HuH-7 (cell line): ENCODE measurements at regions not wholly inside any gene's neighbourhood (a gene's known extent, or its start where the extent isn't known, plus 50 kb on each side); places are given as distances from the start of the nearest gene placed in this dataset.

Experiments used
- DNase-seq: peaks from one replicate; pipeline ENCODE4 v3.0.0; 2011; ENCODE audit warnings: low spot score

DNA sequence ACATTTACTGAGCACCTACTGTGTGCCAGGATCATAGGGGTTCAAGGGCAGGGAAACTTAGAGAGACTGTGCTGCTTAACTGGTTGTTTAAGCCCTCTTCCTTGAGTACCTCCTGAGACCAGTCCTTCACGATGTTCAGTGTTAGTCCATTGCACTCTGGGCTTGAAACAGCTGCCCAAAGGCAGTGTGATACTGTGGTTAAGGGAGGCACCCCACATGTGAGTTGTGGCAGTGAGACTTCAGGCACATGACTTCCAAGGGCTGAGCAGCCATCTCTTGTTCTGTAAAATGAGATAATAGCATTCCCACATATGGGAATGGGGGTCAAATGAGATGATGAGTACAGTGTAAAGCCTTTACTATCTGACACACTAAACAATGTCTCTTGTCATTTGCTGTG is 75.1 kb downstream of the LINGO1 start:
- DNase-seq: no peak

DNA sequence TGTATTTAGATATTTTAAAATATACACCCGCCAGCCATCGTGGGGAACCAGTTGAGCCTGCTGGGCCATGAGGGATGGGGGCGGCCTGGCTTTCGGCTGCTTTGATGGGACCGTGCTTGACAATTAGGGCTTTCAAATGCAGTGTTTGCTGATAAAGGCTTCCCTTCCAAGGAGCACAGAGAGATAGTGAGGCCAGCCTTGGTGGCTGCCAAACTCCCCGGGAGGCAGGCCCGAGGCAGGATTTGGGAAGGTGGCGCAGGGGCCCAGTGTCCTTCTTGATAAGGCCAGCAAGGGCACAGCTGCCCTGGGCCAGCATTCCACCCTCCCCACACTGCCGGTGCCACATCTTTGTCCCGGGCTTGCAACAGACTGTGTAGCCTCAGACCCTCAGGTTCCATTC is 75.6 kb downstream of the LINGO1 start:
- no peak for DNase-seq

- DNase-seq: no peak
Measured at GRCh38 chr15:77556622-77557021, 76.1 kb downstream of the LINGO1 start.

DNA sequence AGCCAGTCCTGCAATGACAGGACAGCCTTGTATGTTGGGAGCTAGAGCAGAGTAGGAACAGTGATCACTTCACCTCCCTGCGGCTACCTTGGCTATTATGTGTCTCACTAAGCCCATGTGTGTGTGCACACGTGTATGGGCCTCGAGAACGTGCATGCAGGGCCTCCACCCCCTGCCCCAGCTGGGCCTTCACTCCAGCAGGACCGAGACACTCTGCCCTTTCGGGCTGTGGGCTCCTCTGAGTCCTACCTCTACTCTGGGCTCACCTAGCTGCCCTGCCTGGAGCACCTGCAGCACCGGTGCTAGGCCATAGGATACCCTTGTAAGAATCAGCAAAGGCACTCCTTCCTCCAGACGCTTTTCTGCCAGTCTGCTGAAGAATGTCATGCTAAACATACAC is 77.5 kb downstream of the LINGO1 start:
- DNase-seq: no peak

GRCh38 chr15:77554306-77555080 is 78.2 kb downstream of the LINGO1 start:
- no peak for DNase-seq

GRCh38 chr15:77553695-77554094 is 79.0 kb downstream of the LINGO1 start:
- no peak for DNase-seq

DNA sequence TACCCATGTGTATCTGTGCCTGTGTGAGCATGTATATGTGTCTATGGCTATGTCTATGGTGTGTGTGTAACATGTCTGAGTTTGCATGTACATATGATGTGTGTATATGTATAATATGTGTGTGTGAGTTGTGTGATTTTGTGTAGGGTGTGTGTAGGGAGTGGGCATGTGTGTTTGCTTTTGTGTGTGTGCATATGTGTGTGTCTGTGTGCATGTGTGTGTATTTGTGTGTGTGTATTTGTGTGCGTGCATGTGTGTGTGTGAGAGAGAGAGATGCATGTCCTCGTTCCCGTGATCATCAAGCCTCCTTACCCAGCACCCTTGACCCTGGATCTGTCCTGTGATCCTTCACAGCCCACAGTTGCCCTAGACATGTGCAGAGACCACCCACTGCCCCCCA is 79.5 kb downstream of the LINGO1 start:
- DNase-seq: no peak

GRCh38 chr15:77552066-77552465 is 80.6 kb downstream of the LINGO1 start:
- no peak for DNase-seq

DNA sequence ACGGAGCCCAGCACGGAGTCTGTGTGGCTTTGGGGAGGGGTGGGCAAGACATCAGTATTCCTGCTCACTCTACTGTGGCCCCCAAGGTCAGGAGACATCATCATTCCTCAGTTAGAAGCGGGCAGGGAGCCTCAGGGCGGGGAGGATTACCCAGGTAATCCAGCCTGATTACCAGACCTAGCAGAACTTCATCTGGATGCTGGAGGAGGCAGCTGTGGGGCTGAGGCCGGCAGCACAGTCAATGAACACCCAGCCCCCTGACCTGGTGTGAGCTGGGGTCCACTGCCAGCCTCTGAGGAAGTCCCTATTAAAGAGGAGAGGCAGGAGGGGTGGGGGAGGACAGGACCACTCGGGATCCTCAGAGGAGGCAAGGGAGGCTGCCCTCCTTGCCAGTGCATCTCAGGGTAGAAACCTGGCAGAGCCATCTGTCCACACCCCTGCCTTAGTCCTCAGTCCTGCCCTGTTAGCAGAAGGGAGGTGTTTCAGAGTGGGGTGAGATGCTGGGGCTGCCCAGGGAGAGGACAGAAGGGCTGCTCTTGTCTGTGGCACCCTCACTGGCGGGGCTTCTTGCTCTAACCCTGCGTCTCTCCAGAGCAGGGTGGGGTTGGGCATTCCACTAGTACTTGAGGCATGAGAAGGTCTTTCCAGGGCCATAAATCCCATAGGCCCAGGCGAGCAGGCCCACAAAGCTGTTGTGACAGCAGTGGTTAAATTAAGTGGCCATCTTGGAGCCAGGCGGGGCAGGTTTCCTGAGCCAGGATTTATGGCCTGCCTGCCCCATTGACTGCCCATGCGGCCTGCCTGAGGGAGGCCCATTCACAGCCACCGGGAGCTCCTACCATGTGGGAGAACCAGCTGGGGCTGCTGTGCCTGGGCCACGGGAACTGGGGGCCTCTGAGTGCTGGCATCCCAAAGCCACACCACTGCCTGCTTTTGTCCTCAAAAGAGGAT is 82.1 kb downstream of the LINGO1 start:
- no peak for DNase-seq

DNA sequence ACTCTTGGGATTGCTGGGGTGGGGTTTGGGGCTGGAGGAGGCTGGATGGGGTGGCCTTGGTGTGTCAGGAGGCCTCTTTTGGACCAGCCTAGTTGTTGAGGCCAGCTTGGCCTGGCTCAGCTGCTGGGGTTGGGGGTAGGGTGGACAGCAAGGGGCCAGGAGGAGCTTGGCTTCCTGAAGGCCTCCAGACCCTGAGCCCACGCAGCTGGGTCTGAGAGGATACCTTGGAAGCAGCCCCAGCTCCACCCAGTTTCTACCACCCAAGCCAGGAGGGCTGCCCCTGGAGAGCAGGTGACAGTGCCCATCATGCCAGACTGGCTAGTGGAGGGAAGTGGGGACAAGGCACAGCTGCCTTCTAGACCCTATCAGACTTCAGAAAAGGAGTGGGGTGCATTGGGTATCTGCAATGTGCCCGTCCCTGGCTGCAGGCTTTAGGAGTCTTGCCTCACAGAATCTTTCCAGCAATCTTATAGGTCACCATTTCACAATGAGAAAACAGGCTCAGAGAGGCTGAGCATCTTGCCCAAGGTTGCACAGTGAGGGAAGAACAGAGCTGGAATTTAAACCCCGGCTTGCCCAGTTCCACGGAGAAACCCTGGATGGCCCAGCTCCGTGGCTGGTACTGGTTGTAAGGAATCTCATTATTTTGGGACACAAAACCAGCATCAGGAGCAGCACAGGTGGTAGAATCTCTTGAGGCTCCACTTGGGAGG is 83.0 kb downstream of the LINGO1 start:
- no peak for DNase-seq

DNA sequence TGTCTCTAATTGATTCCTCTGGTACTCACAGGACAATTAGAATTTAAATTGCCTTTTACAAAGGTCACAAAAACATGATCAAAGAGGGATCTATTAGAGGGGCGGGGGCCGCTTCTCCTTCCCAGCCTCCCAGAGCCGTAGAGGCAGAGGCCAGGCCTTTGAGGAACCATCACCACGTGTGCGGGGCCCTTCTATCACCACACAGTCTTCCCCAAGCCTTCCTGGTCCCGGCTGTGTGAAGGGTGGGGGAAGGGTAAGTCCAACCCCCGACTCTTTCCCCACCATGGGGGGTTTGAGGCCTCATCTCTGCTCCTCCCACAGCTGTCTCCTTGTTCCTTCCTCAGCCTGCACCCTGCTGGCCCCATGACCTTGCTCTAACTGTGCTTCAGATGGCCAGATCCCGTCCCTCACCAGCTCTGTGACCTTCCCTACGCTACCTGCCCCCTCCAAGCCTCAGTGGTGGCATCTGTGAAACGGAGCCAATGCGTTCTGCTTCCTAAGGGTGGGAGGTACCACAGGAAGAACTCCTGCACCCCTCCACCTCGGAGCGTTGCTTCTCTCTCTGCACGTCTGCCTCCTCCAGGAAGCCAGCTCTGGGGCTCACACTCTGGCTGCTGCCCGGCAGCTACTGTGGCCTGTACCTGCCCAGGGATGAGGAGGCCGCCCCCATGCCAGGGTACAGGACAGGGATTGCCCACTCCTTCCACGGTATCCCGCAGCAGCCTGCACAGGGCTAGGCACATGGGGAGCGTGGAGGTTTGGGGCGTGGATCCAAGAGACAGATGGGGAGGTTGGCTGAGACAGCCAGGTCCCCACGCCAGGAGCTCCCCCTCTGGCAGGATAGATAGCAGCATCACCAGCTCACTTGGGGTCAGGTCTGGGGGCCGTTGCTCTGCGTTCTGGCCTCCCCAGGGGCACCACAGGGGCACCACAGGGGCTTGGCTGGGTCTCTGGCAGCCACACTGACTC is 83.8 kb downstream of the LINGO1 start:
- DNase-seq: no peak

- DNase-seq: no peak
Measured at GRCh38 chr15:77547801-77548588, 84.7 kb downstream of the LINGO1 start.

DNA sequence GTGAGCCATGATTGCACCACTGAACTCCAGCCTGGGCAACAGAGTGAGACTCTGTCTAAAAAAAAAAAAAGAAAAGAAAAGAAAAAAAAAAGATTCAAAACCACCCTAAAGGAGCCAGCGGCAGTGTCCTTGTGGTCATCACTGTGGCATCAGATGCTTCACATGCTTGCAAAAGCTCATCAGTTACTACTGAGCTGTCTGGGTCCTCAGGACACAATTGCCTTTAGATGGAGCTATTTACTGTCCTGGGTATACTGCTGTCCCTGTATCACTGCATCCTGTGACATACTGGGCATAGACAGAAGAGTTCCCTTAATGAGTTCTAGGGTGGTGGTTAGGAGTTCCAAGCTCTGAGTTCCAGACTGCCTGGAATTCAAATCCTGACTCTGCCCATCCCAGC is 85.8 kb downstream of the LINGO1 start:
- no peak for DNase-seq

- no peak for DNase-seq
Measured at GRCh38 chr15:77546050-77546501, 86.6 kb downstream of the LINGO1 start.

GRCh38 chr15:77545058-77545457 is 87.7 kb downstream of the LINGO1 start:
- no peak for DNase-seq

GRCh38 chr15:77544162-77544561 is 88.5 kb downstream of the LINGO1 start:
- no peak for DNase-seq

- peak; percentile 97 for DNase-seq
Measured at GRCh38 chr15:77543159-77543882, 89.4 kb downstream of the LINGO1 start.

DNA sequence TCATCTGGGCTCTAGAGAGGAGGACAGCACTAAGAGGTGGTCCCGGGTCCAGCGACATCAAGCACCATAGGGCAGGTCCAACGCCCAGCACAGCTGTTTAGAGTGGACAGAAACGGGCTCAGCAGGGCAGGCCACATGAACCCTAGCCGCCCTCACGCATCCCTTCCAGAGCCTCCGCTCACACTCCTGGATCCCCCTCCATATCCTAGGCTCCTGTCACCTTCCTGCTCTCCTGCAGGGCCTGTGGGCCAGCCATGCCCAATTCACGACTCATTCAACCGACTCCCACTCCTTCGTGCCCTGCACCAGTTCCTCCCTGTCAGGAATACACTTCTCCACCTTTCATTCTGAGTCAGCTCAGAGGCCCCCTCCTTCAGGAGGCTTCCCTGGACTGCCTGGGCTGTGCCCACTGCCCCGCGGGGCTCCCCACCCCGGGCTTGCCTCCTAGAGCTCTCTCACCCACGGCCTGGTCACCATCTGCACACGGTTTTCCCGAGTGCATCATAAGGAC is 90.2 kb downstream of the LINGO1 start:
- no peak for DNase-seq

GRCh38 chr15:77541421-77542181 is 91.1 kb downstream of the LINGO1 start:
- DNase-seq: no peak
